NCI-H774 (cell line): ENCODE measurements at regions not wholly inside any gene's neighbourhood (a gene's known extent, or its start where the extent isn't known, plus 50 kb on each side); places are given as distances from the start of the nearest gene placed in this dataset.

ENCODE experiments used
- DNase-seq: peaks from one replicate; lab custom pipeline; 2025; lab: John Stamatoyannopoulos, UW

GRCh38 chr5:17761326-17761725 lies 127.1 kb downstream of the TAF11L14 start:
- no peak for DNase-seq

GRCh38 chr5:17763301-17763700 lies 129.0 kb downstream of the TAF11L14 start:
- no peak for DNase-seq

GRCh38 chr5:17766031-17766430 lies 131.8 kb downstream of the TAF11L14 start:
- no peak for DNase-seq

GRCh38 chr5:17769277-17769676 lies 135.0 kb downstream of the TAF11L14 start:
- DNase-seq = no peak

- no peak for DNase-seq
These were observed 138.0 kb downstream of the TAF11L14 start for GRCh38 chr5:17772232-17772631.

- DNase-seq = no peak
These were observed 151.5 kb downstream of the TAF11L14 start for GRCh38 chr5:17785774-17786173.

GRCh38 chr5:17788351-17788750 lies 154.1 kb downstream of the TAF11L14 start:
- DNase-seq = no peak

GRCh38 chr5:17794201-17794600 lies 159.9 kb downstream of the TAF11L14 start:
- no peak for DNase-seq

GRCh38 chr5:17794815-17795214 lies 160.6 kb downstream of the TAF11L14 start:
- DNase-seq = no peak

- no peak for DNase-seq
These were observed 161.9 kb downstream of the TAF11L14 start for GRCh38 chr5:17796142-17796541.

GRCh38 chr5:17796757-17797396 lies 162.6 kb downstream of the TAF11L14 start:
- no peak for DNase-seq

GRCh38 chr5:17799521-17799920 lies 165.3 kb downstream of the TAF11L14 start:
- no peak for DNase-seq

GRCh38 chr5:17801595-17801994 lies 167.3 kb downstream of the TAF11L14 start:
- no peak for DNase-seq

GRCh38 chr5:17802256-17802655 lies 168.0 kb downstream of the TAF11L14 start:
- DNase-seq = no peak

- DNase-seq = no peak
These were observed 169.7 kb downstream of the TAF11L14 start for GRCh38 chr5:17803971-17804370.

GRCh38 chr5:17805227-17805825 lies 171.1 kb downstream of the TAF11L14 start:
- no peak for DNase-seq

- no peak for DNase-seq
These were observed 172.7 kb downstream of the TAF11L14 start for GRCh38 chr5:17806818-17807468.

GRCh38 chr5:17808566-17808965 lies 174.3 kb downstream of the TAF11L14 start:
- peak; percentile 17 for DNase-seq

- DNase-seq = no peak
These were observed 176.5 kb downstream of the TAF11L14 start for GRCh38 chr5:17810734-17811133.

GRCh38 chr5:17813214-17813613 lies 179.0 kb downstream of the TAF11L14 start:
- no peak for DNase-seq

GRCh38 chr5:17816505-17816904 lies 182.2 kb downstream of the TAF11L14 start:
- DNase-seq = no peak

- no peak for DNase-seq
These were observed 182.7 kb downstream of the TAF11L14 start for GRCh38 chr5:17816944-17817343.

GRCh38 chr5:17817990-17818389 lies 183.7 kb downstream of the TAF11L14 start:
- no peak for DNase-seq

GRCh38 chr5:17819783-17820182 lies 185.5 kb downstream of the TAF11L14 start:
- DNase-seq = no peak
